NAMALWA (cell line): ENCODE measurements at regions not wholly inside any gene's neighbourhood (a gene's known extent, or its start where the extent isn't known, plus 50 kb on each side); places are given as distances from the start of the nearest gene placed in this dataset.

Source experiments
- DNase-seq: peaks from one replicate; pipeline ENCODE4 v3.0.0-alpha.2; 2015; ENCODE audit warnings: low spot score

GRCh38 chr7:52700349-52700748 is 335.1 kb upstream of the POM121L12 start:
- no peak for DNase-seq

- no peak for DNase-seq
These were observed 339.3 kb upstream of the POM121L12 start for GRCh38 chr7:52695973-52696595.

GRCh38 chr7:52691257-52691656 is 344.2 kb upstream of the POM121L12 start:
- DNase-seq: no peak

GRCh38 chr7:52689912-52690311 is 345.5 kb upstream of the POM121L12 start:
- no peak for DNase-seq

- DNase-seq: no peak
These were observed 350.1 kb upstream of the POM121L12 start for GRCh38 chr7:52685333-52685732.

GRCh38 chr7:52684388-52684787 is 351.0 kb upstream of the POM121L12 start:
- no peak for DNase-seq

- DNase-seq: no peak
These were observed 352.4 kb upstream of the POM121L12 start for GRCh38 chr7:52682993-52683392.

GRCh38 chr7:52670608-52671225 is 364.7 kb upstream of the POM121L12 start:
- DNase-seq: no peak

- no peak for DNase-seq
These were observed 366.4 kb upstream of the POM121L12 start for GRCh38 chr7:52669031-52669430.

GRCh38 chr7:52668435-52668834 is 367.0 kb upstream of the POM121L12 start:
- no peak for DNase-seq

GRCh38 chr7:52659178-52659577 is 376.3 kb upstream of the POM121L12 start:
- DNase-seq: no peak

GRCh38 chr7:52656098-52656497 is 379.3 kb upstream of the POM121L12 start:
- DNase-seq: no peak

- DNase-seq: no peak
These were observed 382.8 kb upstream of the POM121L12 start for GRCh38 chr7:52652621-52653020.

- DNase-seq: no peak
These were observed 386.6 kb upstream of the POM121L12 start for GRCh38 chr7:52648872-52649271.

GRCh38 chr7:52647046-52647445 is 388.4 kb upstream of the POM121L12 start:
- no peak for DNase-seq

- DNase-seq: no peak
These were observed 395.5 kb upstream of the POM121L12 start for GRCh38 chr7:52639981-52640380.

GRCh38 chr7:52639126-52639525 is 396.3 kb upstream of the POM121L12 start:
- no peak for DNase-seq

- no peak for DNase-seq
These were observed 400.4 kb upstream of the POM121L12 start for GRCh38 chr7:52635021-52635420.

GRCh38 chr7:52620849-52621248 is 414.6 kb upstream of the POM121L12 start:
- no peak for DNase-seq

- DNase-seq: no peak
These were observed 418.9 kb upstream of the POM121L12 start for GRCh38 chr7:52616552-52616951.

GRCh38 chr7:52615021-52615695 is 420.3 kb upstream of the POM121L12 start:
- no peak for DNase-seq

GRCh38 chr7:52609511-52609910 is 425.9 kb upstream of the POM121L12 start:
- no peak for DNase-seq

GRCh38 chr7:52592698-52593097 is 442.7 kb upstream of the POM121L12 start:
- DNase-seq: peak; percentile 37

GRCh38 chr7:52586704-52587103 is 448.7 kb upstream of the POM121L12 start:
- DNase-seq: no peak
